H9 (cell line): ENCODE measurements at regions not wholly inside any gene's neighbourhood (a gene's known extent, or its start where the extent isn't known, plus 50 kb on each side); places are given as distances from the start of the nearest gene placed in this dataset.

ENCODE experiments used
- DNase-seq: peaks from one replicate; pipeline ENCODE4 v3.0.0-alpha.2; 2017
- H2AFZ ChIP-seq: one replicate; pipeline ENCODE4 v1.6.1; 2013; ENCODE audit warnings: mild to moderate bottlenecking, low read length, control low read depth, moderate library complexity
- H2AK5ac ChIP-seq: 2 replicates; pipeline ENCODE4 v1.6.1; 2013; ENCODE audit warnings: low read length, control low read depth, mixed read lengths; ENCODE audit not compliant: insufficient read length
- H2BK120ac ChIP-seq: one replicate; pipeline ENCODE4 v1.6.1; 2013; ENCODE audit warnings: low read depth, mild to moderate bottlenecking, low read length, control low read depth, inconsistent platforms; ENCODE audit not compliant: poor library complexity, severe bottlenecking
- H2BK12ac ChIP-seq: 2 replicates; pipeline ENCODE4 v1.6.1; 2013; ENCODE audit warnings: low read length, control low read depth, mixed read lengths, low read depth; ENCODE audit not compliant: insufficient read length
- H2BK15ac ChIP-seq: 2 replicates; pipeline ENCODE4 v1.6.1; 2013; ENCODE audit warnings: low read depth, low read length, control low read depth
- H2BK20ac ChIP-seq: one replicate; pipeline ENCODE4 v1.6.1; 2013; ENCODE audit warnings: low read depth, mild to moderate bottlenecking, low read length, control low read depth, inconsistent platforms; ENCODE audit not compliant: poor library complexity, severe bottlenecking
- H2BK5ac ChIP-seq: 2 replicates; pipeline ENCODE4 v1.6.1; 2013; ENCODE audit warnings: low read length, control low read depth, mixed read lengths; ENCODE audit not compliant: insufficient read length
- H3K14ac ChIP-seq: 2 replicates; pipeline ENCODE4 v1.6.1; 2013; ENCODE audit warnings: low read length, control low read depth; ENCODE audit not compliant: insufficient read depth
- H3K18ac ChIP-seq: 2 replicates; pipeline ENCODE4 v1.6.1; 2013; ENCODE audit warnings: low read depth, mild to moderate bottlenecking, mixed read lengths, low read length, control low read depth; ENCODE audit not compliant: insufficient read length
- H3K23ac ChIP-seq: 2 replicates; pipeline ENCODE4 v1.6.1; 2013; ENCODE audit warnings: low read length, control low read depth, mixed read lengths, low read depth; ENCODE audit not compliant: insufficient read length
- H3K23me2 ChIP-seq: 2 replicates; pipeline ENCODE4 v1.6.1; 2013; ENCODE audit warnings: low read depth, mild to moderate bottlenecking, mixed read lengths, low read length, control low read depth; ENCODE audit not compliant: insufficient read length, poor library complexity, severe bottlenecking
- H3K27ac ChIP-seq: 2 replicates; pipeline ENCODE4 v1.5.1; 2013; ENCODE audit warnings: low read length, control low read depth, mixed read lengths, low read depth; ENCODE audit not compliant: insufficient read length
- H3K27me3 ChIP-seq: 2 replicates; pipeline ENCODE4 v1.6.1; 2013; ENCODE audit warnings: low read length, control low read depth, inconsistent platforms; ENCODE audit not compliant: insufficient read depth
- H3K4ac ChIP-seq: 2 replicates; pipeline ENCODE4 v1.6.1; 2013; ENCODE audit warnings: low read depth, mild to moderate bottlenecking, control low read depth, inconsistent platforms, low read length, moderate library complexity
- H3K4me1 ChIP-seq: 2 replicates; pipeline ENCODE4 v1.6.1; 2013; ENCODE audit warnings: low read length, control low read depth, inconsistent platforms; ENCODE audit not compliant: insufficient read depth
- H3K4me2 ChIP-seq: 2 replicates; pipeline ENCODE4 v1.6.1; 2013; ENCODE audit warnings: low read length, control low read depth, mixed read lengths; ENCODE audit not compliant: insufficient read length, insufficient read depth
- H3K56ac ChIP-seq: 2 replicates; pipeline ENCODE4 v1.6.1; 2013; ENCODE audit warnings: low read depth, mild to moderate bottlenecking, mixed read lengths, low read length, control low read depth; ENCODE audit not compliant: insufficient read length
- H3K79me1 ChIP-seq: 2 replicates; pipeline ENCODE4 v1.6.1; 2013; ENCODE audit warnings: low read depth, mild to moderate bottlenecking, moderate library complexity, low read length, control low read depth, inconsistent platforms; ENCODE audit not compliant: insufficient read depth, poor library complexity, severe bottlenecking
- H3K79me2 ChIP-seq: 2 replicates; pipeline ENCODE4 v1.6.1; 2013; ENCODE audit warnings: low read length, control low read depth, inconsistent platforms; ENCODE audit not compliant: insufficient read depth
- H3K9ac ChIP-seq: 2 replicates; pipeline ENCODE4 v1.6.1; 2013; ENCODE audit warnings: low read length, control low read depth, mixed read lengths; ENCODE audit not compliant: insufficient read length; ENCODE audit errors: extremely low read depth
- H3K9me3 ChIP-seq: one replicate; pipeline ENCODE4 v1.6.1; 2013; ENCODE audit warnings: low read depth, low read length, inconsistent platforms; ENCODE audit not compliant: control insufficient read depth
- H3T11ph ChIP-seq: one replicate; pipeline ENCODE4 v1.6.1; 2013; ENCODE audit warnings: mild to moderate bottlenecking, low read length, control low read depth, inconsistent platforms
- H4K20me1 ChIP-seq: one replicate; pipeline ENCODE4 v1.6.1; 2013; ENCODE audit not compliant: control insufficient read depth, insufficient read length, insufficient read depth
- H4K5ac ChIP-seq: 2 replicates; pipeline ENCODE4 v1.6.1; 2013; ENCODE audit warnings: low read depth, mild to moderate bottlenecking, mixed read lengths, low read length, control low read depth; ENCODE audit not compliant: insufficient read length
- H4K8ac ChIP-seq: replicated peaks from 2 replicates; pipeline ENCODE4 v1.6.1; 2013; ENCODE audit warnings: low read length, control low read depth, mixed read lengths, low read depth; ENCODE audit not compliant: insufficient read length
- H4K91ac ChIP-seq: 2 replicates; pipeline ENCODE4 v1.6.1; 2013; ENCODE audit warnings: low read depth, mild to moderate bottlenecking, moderate library complexity, mixed read lengths, low read length, control low read depth; ENCODE audit not compliant: insufficient read length
- H3K27ac Mint-ChIP-seq, 3 experiments: 2 replicates in 2 of 3; 3 replicates in 1 of 3; pipeline ENCODE4 v1.8.0; 2020 to 2021; ENCODE audit warnings: mixed read lengths in 3 of 3, mild to moderate bottlenecking in 1 of 3, moderate library complexity in 1 of 3
- H3K27me3 Mint-ChIP-seq: 2 replicates; pipeline ENCODE4 v1.8.0; 2021; ENCODE audit warnings: low read depth, mild to moderate bottlenecking, moderate library complexity, mixed read lengths
- H3K36me3 Mint-ChIP-seq, 3 experiments: 2 replicates in 2 of 3; 3 replicates in 1 of 3; pipeline ENCODE4 v1.8.0; 2020 to 2021; ENCODE audit warnings: low read depth in 3 of 3, mixed read lengths in 3 of 3; ENCODE audit not compliant: insufficient read depth in 1 of 3
- H3K4me1 Mint-ChIP-seq, 2 experiments: 2 replicates each; pipeline ENCODE4 v1.8.0; 2020; ENCODE audit warnings: mixed read lengths in 2 of 2
- H3K4me3 Mint-ChIP-seq, 2 experiments: 2 replicates in 1 of 2; 3 replicates in 1 of 2; pipeline ENCODE4 v1.8.0; 2020 to 2021; ENCODE audit warnings: mild to moderate bottlenecking in 2 of 2, mixed read lengths in 2 of 2, moderate library complexity in 1 of 2
- H3K9me3 Mint-ChIP-seq, 2 experiments: 2 replicates in 1 of 2; 3 replicates in 1 of 2; pipeline ENCODE4 v1.8.0; 2020; ENCODE audit warnings: mild to moderate bottlenecking in 2 of 2, mixed read lengths in 2 of 2, moderate library complexity in 1 of 2
- CTCF ChIP-seq: fragments of 200-600 bp; sonication (generic); conservative IDR thresholded peaks from 3 replicates; pipeline ENCODE4 v1.8.0; 2021; ENCODE audit warnings: antibody characterized with exemption, mild to moderate bottlenecking
- WGBS: extraction: QIAGEN DNeasy Blood & Tissue Kit; methylation state at CpG from one replicate; pipeline ENCODE4 v1.1.7; 2013; ENCODE audit warnings: missing lambda C conversion rate, low lambda C conversion rate, mixed read lengths; ENCODE audit not compliant: insufficient read length; ENCODE audit errors: extremely low coverage; 5-methylcytosine and 5-hydroxymethylcytosine counted together

- no peak overlapping the region for H2AFZ ChIP-seq
- no peaks in the 10 kb centered on the region for H3K27me3 ChIP-seq
- Mint-ChIP-seq H3K9me3 (no peaks in the 10 kb centered on the region), H3K27ac (no peak overlapping the region), H3K36me3 (no peaks in the 10 kb centered on the region), H3K27me3 (peaks cover 24% of the 10 kb centered on the region), H3K4me1 (peaks cover 8 to 19% of the 10 kb centered on the region in 2 experiments), H3K4me3 (no peak overlapping the region)
- H4K5ac ChIP-seq = no peak overlapping the region
- H2BK5ac ChIP-seq = no peak overlapping the region
- H3K27ac ChIP-seq = no peak overlapping the region
- no peak overlapping the region for H3K4ac ChIP-seq
- H3K23me2 ChIP-seq = no peaks in the 10 kb centered on the region
- no peak overlapping the region for H2AK5ac ChIP-seq
- no peaks in the 10 kb centered on the region for H3K79me1 ChIP-seq
- no peak overlapping the region for H2BK12ac ChIP-seq
- no peaks in the 10 kb centered on the region for H3K4me1 ChIP-seq
- H4K20me1 ChIP-seq = no peaks in the 10 kb centered on the region
- H3K4me2 ChIP-seq = no peak overlapping the region
- no peak overlapping the region for H3K56ac ChIP-seq
- H3K14ac ChIP-seq = no peak overlapping the region
- H4K8ac ChIP-seq = no peak overlapping the region
- DNase-seq = no peak
- no peak overlapping the region for H3K23ac ChIP-seq
- no peak overlapping the region for H2BK120ac ChIP-seq
- no peaks in the 10 kb centered on the region for H3K79me2 ChIP-seq
- no CpG with 5 or more reads among the region's 4 CpGs for WGBS
- H3K18ac ChIP-seq = no peak overlapping the region
- H3T11ph ChIP-seq = no peak overlapping the region
- TF ChIP-seq CTCF = no peak
- no peak overlapping the region for H4K91ac ChIP-seq
- H2BK20ac ChIP-seq = no peak overlapping the region
- no peaks in the 10 kb centered on the region for H3K9me3 ChIP-seq
- H3K9ac ChIP-seq = no peak overlapping the region
- H2BK15ac ChIP-seq = no peak overlapping the region
These were observed 110.6 kb upstream of the RPH3A start for GRCh38 chr12:112680993-112681392.
